ENCODE measurements at regions not wholly inside any gene's neighbourhood (a gene's known extent, or its start where the extent isn't known, plus 50 kb on each side); places are given as distances from the start of the nearest gene placed in this dataset.

DNA sequence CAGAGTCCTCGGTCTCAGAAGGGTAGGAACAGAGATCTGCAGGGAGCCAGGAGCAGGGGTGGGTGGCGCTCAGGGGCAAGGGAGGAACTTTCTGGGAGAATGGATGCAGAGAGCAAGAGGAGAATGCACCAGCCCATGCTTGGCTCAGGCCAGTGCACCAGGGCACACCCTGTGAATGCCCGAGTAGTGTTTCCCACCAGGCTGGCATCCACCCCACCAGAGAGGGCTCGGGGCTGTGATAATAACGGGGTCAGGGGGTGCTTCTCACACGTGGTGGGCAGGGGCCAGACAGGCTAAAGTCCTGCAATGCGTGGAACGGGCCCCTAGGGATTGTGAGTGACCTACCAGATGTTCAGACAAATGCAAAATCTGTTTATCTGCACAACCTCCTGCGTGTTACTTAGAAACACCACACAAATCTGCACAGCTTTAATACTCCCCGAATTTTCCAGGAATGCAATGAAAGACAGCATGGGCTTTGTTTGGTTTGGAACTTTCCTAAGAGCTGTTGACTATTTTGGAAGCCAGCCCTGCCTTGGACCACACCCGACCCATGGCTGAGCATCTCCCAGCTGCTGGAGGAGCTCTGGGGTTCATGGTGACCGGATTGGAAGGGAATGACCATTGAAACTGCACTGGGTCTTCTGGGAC lies 368.3 kb downstream of the SHANK2 start:
- TF ChIP-seq YY1 (IDR thresholded peaks at IDR 0.05; ENCODE audit: low read depth) (no peak), CREB1 (IDR thresholded peaks at IDR 0.05; ENCODE audit: low read depth) (no peak), TEAD4 (IDR thresholded peaks at IDR 0.05) (no peak), CEBPB (IDR thresholded peaks at IDR 0.05) (no peak), NFIC (IDR thresholded peaks at IDR 0.05) (no peak), EGR1 (IDR thresholded peaks at IDR 0.05) (no peak), ZBTB7A (IDR thresholded peaks at IDR 0.05; ENCODE audit: low read depth) (no peak), EP300 (IDR thresholded peaks at IDR 0.05; ENCODE audit: borderline replicate concordance) (no peak), RAD21 (IDR thresholded peaks at IDR 0.05; ENCODE audit: low read depth) (no peak), FOXM1 (IDR thresholded peaks at IDR 0.05; ENCODE audit: borderline replicate concordance, low read depth) (no peak), TCF12 (IDR thresholded peaks at IDR 0.05; ENCODE audit: low read depth) (no peak), TAF1 (IDR thresholded peaks at IDR 0.05; ENCODE audit: low read depth) (no peak)
- TF ChIP-seq, protein P1, sequence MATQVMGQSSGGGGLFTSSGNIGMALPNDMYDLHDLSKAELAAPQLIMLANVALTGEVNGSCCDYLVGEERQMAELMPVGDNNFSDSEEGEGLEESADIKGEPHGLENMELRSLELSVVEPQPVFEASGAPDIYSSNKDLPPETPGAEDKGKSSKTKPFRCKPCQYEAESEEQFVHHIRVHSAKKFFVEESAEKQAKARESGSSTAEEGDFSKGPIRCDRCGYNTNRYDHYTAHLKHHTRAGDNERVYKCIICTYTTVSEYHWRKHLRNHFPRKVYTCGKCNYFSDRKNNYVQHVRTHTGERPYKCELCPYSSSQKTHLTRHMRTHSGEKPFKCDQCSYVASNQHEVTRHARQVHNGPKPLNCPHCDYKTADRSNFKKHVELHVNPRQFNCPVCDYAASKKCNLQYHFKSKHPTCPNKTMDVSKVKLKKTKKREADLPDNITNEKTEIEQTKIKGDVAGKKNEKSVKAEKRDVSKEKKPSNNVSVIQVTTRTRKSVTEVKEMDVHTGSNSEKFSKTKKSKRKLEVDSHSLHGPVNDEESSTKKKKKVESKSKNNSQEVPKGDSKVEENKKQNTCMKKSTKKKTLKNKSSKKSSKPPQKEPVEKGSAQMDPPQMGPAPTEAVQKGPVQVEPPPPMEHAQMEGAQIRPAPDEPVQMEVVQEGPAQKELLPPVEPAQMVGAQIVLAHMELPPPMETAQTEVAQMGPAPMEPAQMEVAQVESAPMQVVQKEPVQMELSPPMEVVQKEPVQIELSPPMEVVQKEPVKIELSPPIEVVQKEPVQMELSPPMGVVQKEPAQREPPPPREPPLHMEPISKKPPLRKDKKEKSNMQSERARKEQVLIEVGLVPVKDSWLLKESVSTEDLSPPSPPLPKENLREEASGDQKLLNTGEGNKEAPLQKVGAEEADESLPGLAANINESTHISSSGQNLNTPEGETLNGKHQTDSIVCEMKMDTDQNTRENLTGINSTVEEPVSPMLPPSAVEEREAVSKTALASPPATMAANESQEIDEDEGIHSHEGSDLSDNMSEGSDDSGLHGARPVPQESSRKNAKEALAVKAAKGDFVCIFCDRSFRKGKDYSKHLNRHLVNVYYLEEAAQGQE (IDR thresholded peaks at IDR 0.05; ENCODE audit: low read depth), result no peak
- TF ChIP-seq, protein P2, sequence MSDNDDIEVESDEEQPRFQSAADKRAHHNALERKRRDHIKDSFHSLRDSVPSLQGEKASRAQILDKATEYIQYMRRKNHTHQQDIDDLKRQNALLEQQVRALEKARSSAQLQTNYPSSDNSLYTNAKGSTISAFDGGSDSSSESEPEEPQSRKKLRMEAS (IDR thresholded peaks at IDR 0.05), result no peak
- TF ChIP-seq, protein P3, sequence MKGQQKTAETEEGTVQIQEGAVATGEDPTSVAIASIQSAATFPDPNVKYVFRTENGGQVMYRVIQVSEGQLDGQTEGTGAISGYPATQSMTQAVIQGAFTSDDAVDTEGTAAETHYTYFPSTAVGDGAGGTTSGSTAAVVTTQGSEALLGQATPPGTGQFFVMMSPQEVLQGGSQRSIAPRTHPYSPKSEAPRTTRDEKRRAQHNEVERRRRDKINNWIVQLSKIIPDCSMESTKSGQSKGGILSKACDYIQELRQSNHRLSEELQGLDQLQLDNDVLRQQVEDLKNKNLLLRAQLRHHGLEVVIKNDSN (IDR thresholded peaks at IDR 0.05), result no peak

DNA sequence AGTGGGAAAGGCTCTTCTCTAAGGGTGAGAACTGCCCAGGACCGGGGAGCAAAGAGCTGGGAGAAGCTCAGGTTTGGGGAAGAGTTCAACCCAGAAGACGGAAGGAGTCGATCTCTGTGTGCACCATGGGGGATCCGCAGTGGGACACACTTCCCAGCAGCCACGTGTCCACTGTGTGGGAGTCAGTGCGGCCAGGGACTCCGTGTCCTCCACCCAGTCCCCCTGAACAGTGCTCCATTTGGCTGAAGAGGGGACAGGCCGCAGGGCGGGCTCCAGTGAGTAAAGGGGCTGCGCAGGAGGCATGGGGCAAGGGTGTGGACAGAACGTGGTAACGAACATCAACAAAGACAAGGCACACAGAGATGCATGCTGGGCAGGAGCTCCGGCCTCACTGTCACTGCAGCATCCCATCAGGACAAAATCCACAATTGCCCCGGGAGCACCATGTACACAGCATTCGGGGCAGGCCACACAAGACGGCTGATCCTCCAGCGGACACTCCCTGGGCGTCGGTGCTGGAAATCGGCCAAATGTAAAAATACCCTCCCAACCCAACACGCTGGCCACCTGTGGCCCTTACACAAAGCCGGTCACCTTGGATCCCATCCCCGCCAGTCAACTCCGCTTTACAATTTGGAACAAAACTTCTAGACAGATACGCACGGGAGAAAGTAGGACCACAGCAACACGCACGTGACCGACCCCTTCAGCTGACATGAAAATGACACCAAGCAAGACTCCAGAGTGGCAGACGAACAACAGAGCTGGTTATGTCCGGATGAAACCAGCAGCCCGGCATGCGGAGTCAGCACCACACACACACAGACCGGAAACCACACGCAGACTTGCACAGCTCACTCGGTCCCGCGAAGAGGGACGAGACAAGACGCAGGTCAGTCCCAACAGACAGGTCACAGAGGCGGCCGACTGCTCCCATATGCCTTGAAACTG lies 366.8 kb downstream of the SHANK2 start:
- TF ChIP-seq ZBTB7A (IDR thresholded peaks at IDR 0.05; ENCODE audit: low read depth) (no peak), YY1 (IDR thresholded peaks at IDR 0.05; ENCODE audit: low read depth) (no peak), RAD21 (IDR thresholded peaks at IDR 0.05; ENCODE audit: low read depth) (no peak), CREB1 (IDR thresholded peaks at IDR 0.05; ENCODE audit: low read depth) (no peak), TCF12 (IDR thresholded peaks at IDR 0.05; ENCODE audit: low read depth) (no peak), FOXM1 (IDR thresholded peaks at IDR 0.05; ENCODE audit: borderline replicate concordance, low read depth) (no peak), EGR1 (IDR thresholded peaks at IDR 0.05) (no peak), EP300 (IDR thresholded peaks at IDR 0.05; ENCODE audit: borderline replicate concordance) (no peak), CEBPB (IDR thresholded peaks at IDR 0.05) (no peak), TEAD4 (IDR thresholded peaks at IDR 0.05) (no peak), NFIC (IDR thresholded peaks at IDR 0.05) (no peak)
- TF ChIP-seq, protein P2 (IDR thresholded peaks at IDR 0.05), result no peak
- TF ChIP-seq, protein P1 (IDR thresholded peaks at IDR 0.05; ENCODE audit: low read depth), result no peak
- TF ChIP-seq, protein P3 (IDR thresholded peaks at IDR 0.05), result no peak

DNA sequence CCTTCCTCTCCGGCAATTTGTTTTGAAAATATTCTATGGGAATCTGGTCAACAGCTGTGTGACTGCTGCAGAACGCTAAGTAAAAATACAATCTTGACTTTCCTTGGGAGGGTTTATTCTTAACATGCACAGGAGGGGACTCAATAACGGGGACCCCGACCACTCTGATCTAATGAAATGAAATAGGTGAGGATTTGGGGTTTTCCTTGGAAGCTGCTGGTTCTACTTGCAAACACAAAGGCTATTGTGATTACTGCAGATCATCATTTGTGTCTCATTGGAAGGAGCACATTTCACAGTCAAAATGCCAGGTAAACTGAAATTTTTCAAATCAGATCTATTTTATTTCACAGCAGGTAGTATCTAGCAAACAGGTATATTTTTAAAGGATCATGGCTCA lies 366.1 kb downstream of the SHANK2 start:
- no peak for TF ChIP-seq EGR1 (IDR thresholded peaks at IDR 0.05)
- no peak for TF ChIP-seq EP300 (IDR thresholded peaks at IDR 0.05; ENCODE audit: borderline replicate concordance)
- TF ChIP-seq, protein P1 (IDR thresholded peaks at IDR 0.05; ENCODE audit: low read depth), result no peak
- TF ChIP-seq, protein P2 (IDR thresholded peaks at IDR 0.05), result no peak
- no peak for TF ChIP-seq RAD21 (IDR thresholded peaks at IDR 0.05; ENCODE audit: low read depth)
- TF ChIP-seq NFIC (IDR thresholded peaks at IDR 0.05), result no peak
- TF ChIP-seq FOXM1 (IDR thresholded peaks at IDR 0.05; ENCODE audit: borderline replicate concordance, low read depth), result no peak
